CD4-positive, CD25-positive, alpha-beta regulatory T cell (primary cell): ENCODE measurements at regions not wholly inside any gene's neighbourhood (a gene's known extent, or its start where the extent isn't known, plus 50 kb on each side); places are given as distances from the start of the nearest gene placed in this dataset.

Experiments
- ATAC-seq, 2 donors: fragments of 150-1000 bp; cut with Tn5 transposase; one replicate each; pipeline ENCODE4 v1.10.0; 2021; ENCODE audit warnings: low read depth in 2 of 2, moderate number of reproducible peaks in 2 of 2, moderate library complexity in 1 of 2
- DNase-seq, 3 donors: peaks; one replicate each; pipeline versions ENCODE4 v3.0.0 to v3.0.0-alpha.2; 2012 to 2022; ENCODE audit warnings: mixed read lengths in 1 of 3
- H3K27ac ChIP-seq: one replicate; pipeline ENCODE4 v1.7.0; 2013; ENCODE audit warnings: mild to moderate bottlenecking, low read length; ENCODE audit not compliant: insufficient read depth, poor library complexity, severe bottlenecking
- H3K27me3 ChIP-seq: one replicate; pipeline ENCODE4 v1.7.0; 2013; ENCODE audit warnings: low read length; ENCODE audit not compliant: control insufficient read depth, insufficient read depth
- H3K36me3 ChIP-seq: one replicate; pipeline ENCODE4 v1.7.0; 2013; ENCODE audit warnings: mild to moderate bottlenecking, low read length, moderate library complexity; ENCODE audit not compliant: control insufficient read depth, insufficient read depth
- H3K4me1 ChIP-seq: 2 replicates; pipeline ENCODE4 v1.7.0; 2013; ENCODE audit warnings: mild to moderate bottlenecking, low read length; ENCODE audit not compliant: insufficient read depth, control insufficient read depth, poor library complexity, severe bottlenecking
- H3K4me3 ChIP-seq: one replicate; pipeline ENCODE4 v1.7.0; 2013; ENCODE audit warnings: low read depth, mild to moderate bottlenecking, low read length, moderate library complexity
- H3K9me3 ChIP-seq, 2 experiments: 1 replicate in 1 of 2; 2 replicates in 1 of 2; pipeline ENCODE4 v1.7.0; 2013; ENCODE audit warnings: low read length in 2 of 2, mild to moderate bottlenecking in 1 of 2, moderate library complexity in 1 of 2; ENCODE audit not compliant: control insufficient read depth in 2 of 2
- H3K27ac Mint-ChIP-seq, 3 donors: one replicate each; pipeline ENCODE4 v1.8.0; 2020 to 2022; ENCODE audit warnings: mild to moderate bottlenecking in 3 of 3, mixed read lengths in 3 of 3, moderate library complexity in 2 of 3
- H3K27me3 Mint-ChIP-seq: one replicate; pipeline ENCODE4 v1.8.0; 2022; ENCODE audit warnings: mild to moderate bottlenecking, mixed read lengths
- H3K36me3 Mint-ChIP-seq: one replicate; pipeline ENCODE4 v1.8.0; 2020; ENCODE audit warnings: mixed read lengths
- H3K4me1 Mint-ChIP-seq, 4 donors: one replicate each; pipeline ENCODE4 v1.8.0; 2020 to 2022; ENCODE audit warnings: mixed read lengths in 4 of 4, mild to moderate bottlenecking in 1 of 4
- H3K4me3 Mint-ChIP-seq, 4 donors: one replicate each; pipeline ENCODE4 v1.8.0; 2020 to 2022; ENCODE audit warnings: mild to moderate bottlenecking in 4 of 4, mixed read lengths in 4 of 4, moderate library complexity in 3 of 4
- H3K9me3 Mint-ChIP-seq, 7 donors: one replicate each; pipeline ENCODE4 v1.8.0; 2020 to 2022; ENCODE audit warnings: mixed read lengths in 7 of 7, mild to moderate bottlenecking in 3 of 7, moderate library complexity in 2 of 7

DNA sequence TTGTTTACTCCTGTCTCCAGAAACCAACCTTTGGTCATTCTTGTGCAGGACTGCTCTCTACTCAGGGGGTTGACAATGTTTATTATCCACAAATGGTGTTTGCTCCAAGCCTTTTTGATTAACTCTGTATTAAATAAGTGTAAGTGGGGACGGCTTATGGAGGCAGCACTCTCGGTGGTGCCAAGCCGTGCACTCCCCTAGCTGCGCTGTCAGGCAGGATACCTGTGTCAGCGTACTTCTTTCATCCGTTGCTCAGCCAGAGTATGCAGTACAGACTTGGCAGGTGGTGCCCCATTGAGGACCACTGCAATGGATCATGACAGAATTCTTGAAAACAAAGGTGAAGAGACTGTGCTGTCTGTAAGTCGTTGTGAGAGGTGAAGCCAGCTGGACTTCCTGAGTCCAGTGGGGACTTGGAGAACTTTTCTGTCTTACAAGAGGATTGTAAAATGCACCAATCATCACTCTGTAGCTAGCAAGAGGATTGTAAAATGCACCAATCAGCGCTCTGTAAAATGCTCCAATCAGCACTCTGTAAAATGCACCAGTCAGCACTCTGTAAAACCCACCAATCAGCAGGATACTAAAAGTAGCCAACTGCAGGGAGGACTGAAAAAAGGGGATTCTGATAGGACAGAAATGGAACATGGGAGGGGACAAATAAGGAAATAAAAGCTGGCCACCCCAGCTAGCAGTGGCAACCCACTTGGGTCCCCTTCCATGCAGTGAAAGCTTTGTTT, 480.0 kb downstream of the MEI4 start:
- no peaks in the 10 kb centered on the region for H3K4me1 Mint-ChIP-seq
- H3K27ac Mint-ChIP-seq: no peak overlapping the region
- peaks cover 7 to 44% (median 11%) of the 10 kb centered on the region in 7 donors for H3K9me3 Mint-ChIP-seq
- Histone ChIP-seq H3K4me1 (no peaks in the 10 kb centered on the region), H3K4me3 (no peak overlapping the region), H3K27ac (no peak overlapping the region), H3K36me3 (no peaks in the 10 kb centered on the region), H3K9me3 (peaks cover 0 to 5% of the 10 kb centered on the region in 2 experiments), H3K27me3 (no peaks in the 10 kb centered on the region)
- ATAC-seq (no peak), DNase-seq (no peak)
- no peak overlapping the region for H3K4me3 Mint-ChIP-seq
- H3K27me3 Mint-ChIP-seq: no peaks in the 10 kb centered on the region
- H3K36me3 Mint-ChIP-seq: no peaks in the 10 kb centered on the region

DNA sequence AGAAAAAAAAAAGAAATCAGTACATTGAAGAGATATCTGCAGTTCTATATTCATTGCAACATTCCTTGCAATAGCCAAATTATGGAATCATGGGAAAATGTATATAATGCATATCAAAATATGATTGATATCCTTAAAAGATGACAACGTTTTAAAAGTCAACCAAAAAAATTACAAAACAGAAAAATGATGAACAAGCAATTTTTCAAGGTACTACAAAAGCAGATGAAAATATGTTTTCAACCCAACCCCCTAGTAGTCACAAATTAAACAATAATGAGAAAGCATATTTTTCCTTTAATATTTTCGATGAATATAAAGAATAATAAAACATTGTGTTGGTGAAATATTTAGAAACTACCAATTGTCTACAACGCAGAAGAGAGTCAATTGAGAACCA, 497.6 kb downstream of the MEI4 start:
- Histone ChIP-seq H3K4me3 (no peak overlapping the region), H3K27ac (no peak overlapping the region), H3K36me3 (no peaks in the 10 kb centered on the region), H3K4me1 (no peaks in the 10 kb centered on the region), H3K9me3 (no peaks in the 10 kb centered on the region), H3K27me3 (no peaks in the 10 kb centered on the region)
- Mint-ChIP-seq H3K9me3 (peaks cover 0 to 15% (median 6%) of the 10 kb centered on the region in 7 donors), H3K27ac (no peak overlapping the region), H3K27me3 (no peaks in the 10 kb centered on the region), H3K36me3 (no peaks in the 10 kb centered on the region), H3K4me1 (no peaks in the 10 kb centered on the region), H3K4me3 (no peak overlapping the region)
- no peak for ATAC-seq
- DNase-seq: no peak

DNA sequence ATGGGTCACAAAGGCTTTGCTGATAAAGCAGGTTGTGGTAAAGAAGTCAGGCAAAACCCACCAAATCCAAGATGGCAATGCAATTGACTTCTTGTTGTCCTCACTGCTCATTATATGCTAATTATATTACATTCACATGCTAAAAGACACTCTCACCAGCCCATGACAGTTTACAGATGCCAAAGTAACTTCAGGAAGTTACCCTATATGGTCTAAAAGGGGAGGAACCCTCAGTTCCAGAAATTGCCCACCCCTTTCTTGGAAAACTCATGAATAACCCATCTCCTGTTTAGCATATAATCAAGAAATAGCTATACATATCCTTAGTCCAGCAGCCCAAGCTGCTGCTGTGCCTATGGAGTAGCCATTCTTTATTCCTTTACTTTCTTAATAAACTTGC, 501.1 kb downstream of the MEI4 start:
- H3K4me1 ChIP-seq: no peaks in the 10 kb centered on the region
- H3K36me3 ChIP-seq: no peaks in the 10 kb centered on the region
- H3K4me3 ChIP-seq: no peak overlapping the region
- no peaks in the 10 kb centered on the region for H3K4me1 Mint-ChIP-seq
- peaks cover 0 to 29% (median 3%) of the 10 kb centered on the region in 7 donors for H3K9me3 Mint-ChIP-seq
- ATAC-seq (no peak), DNase-seq (no peak)
- H3K9me3 ChIP-seq: no peaks in the 10 kb centered on the region
- no peak overlapping the region for H3K4me3 Mint-ChIP-seq
- H3K27ac ChIP-seq: no peak overlapping the region
- H3K27ac Mint-ChIP-seq: no peak overlapping the region
- no peaks in the 10 kb centered on the region for H3K27me3 Mint-ChIP-seq
- no peaks in the 10 kb centered on the region for H3K36me3 Mint-ChIP-seq
- H3K27me3 ChIP-seq: no peaks in the 10 kb centered on the region

DNA sequence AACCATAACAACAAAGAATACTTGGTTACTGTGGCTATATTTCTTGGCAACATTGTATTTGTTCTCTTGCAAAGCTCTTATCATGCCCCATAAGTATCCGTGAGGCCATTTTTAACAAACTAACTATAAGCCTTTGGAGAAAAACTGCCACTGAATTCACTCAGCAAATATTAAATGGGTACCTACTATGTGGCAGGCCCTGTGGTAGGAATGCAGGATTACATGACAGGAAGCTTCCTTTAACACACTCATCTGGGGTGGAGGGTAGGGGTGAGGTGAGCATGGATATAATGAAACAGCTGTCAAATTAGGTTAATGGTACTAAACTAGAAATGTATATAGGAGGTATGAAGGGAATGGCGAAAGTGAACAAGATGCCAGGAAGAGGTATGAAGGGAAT, 504.8 kb downstream of the MEI4 start:
- Mint-ChIP-seq H3K4me1 (no peaks in the 10 kb centered on the region), H3K9me3 (peaks cover 0 to 28% (median 4%) of the 10 kb centered on the region in 7 donors), H3K36me3 (no peaks in the 10 kb centered on the region), H3K27me3 (no peaks in the 10 kb centered on the region), H3K27ac (no peak overlapping the region), H3K4me3 (no peak overlapping the region)
- Histone ChIP-seq H3K4me1 (no peaks in the 10 kb centered on the region), H3K9me3 (no peaks in the 10 kb centered on the region), H3K36me3 (no peaks in the 10 kb centered on the region), H3K27ac (no peak overlapping the region), H3K4me3 (no peak overlapping the region), H3K27me3 (no peaks in the 10 kb centered on the region)
- DNase-seq: no peak
- no peak for ATAC-seq

DNA sequence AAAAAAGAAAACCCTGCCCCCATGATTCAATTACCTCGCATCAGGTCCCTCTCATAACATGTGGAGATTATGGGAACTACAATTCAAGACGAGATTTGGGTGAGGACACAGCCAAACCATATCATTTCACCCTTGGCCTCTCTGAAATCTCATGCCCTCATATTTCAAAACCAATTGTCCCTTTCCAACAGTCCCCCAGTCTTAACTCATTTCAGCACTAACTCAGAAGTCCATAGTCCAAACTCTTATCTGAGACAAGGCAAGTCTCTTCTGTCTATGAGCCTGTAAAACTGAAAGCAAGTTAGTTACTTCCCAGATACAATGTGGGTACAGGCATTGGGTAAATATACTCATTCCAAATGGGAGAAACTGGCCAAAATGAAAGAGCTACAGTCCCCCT, 536.1 kb downstream of the MEI4 start:
- Mint-ChIP-seq H3K27ac (no peak overlapping the region), H3K27me3 (no peaks in the 10 kb centered on the region), H3K4me3 (no peak overlapping the region), H3K9me3 (peaks cover 6 to 29% (median 9%) of the 10 kb centered on the region in 7 donors), H3K36me3 (no peaks in the 10 kb centered on the region), H3K4me1 (no peaks in the 10 kb centered on the region)
- peaks cover 0 to 4% of the 10 kb centered on the region in 2 experiments for H3K9me3 ChIP-seq
- no peaks in the 10 kb centered on the region for H3K36me3 ChIP-seq
- H3K4me3 ChIP-seq: no peak overlapping the region
- DNase-seq (no peak), ATAC-seq (no peak)
- H3K4me1 ChIP-seq: no peaks in the 10 kb centered on the region
- H3K27ac ChIP-seq: no peak overlapping the region
- H3K27me3 ChIP-seq: no peaks in the 10 kb centered on the region

DNA sequence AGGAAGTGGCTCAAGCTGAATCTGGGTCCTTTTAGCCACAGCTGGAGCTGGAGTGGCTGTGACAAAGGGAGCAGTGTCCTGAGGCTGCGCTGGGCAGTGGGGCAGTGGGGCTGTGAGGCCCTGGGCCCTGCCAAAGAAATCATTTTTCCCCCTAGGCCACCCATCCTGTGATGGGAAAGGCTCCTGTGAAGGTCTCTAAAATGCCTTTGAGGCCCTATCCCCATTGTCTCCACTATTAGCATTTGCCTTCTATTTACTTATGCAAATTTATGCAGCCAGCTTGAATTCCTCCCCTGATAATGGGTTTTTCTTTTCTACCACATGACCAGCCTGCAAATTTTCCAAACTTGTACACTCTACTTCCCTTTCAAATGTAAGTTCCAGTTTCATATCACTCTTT, 539.2 kb downstream of the MEI4 start:
- H3K36me3 Mint-ChIP-seq: no peaks in the 10 kb centered on the region
- no peaks in the 10 kb centered on the region for H3K27me3 Mint-ChIP-seq
- H3K4me3 Mint-ChIP-seq: no peak overlapping the region
- Histone ChIP-seq H3K4me1 (no peaks in the 10 kb centered on the region), H3K27ac (no peak overlapping the region), H3K4me3 (no peak overlapping the region), H3K36me3 (no peaks in the 10 kb centered on the region), H3K9me3 (peaks cover 0 to 4% of the 10 kb centered on the region in 2 experiments), H3K27me3 (no peaks in the 10 kb centered on the region)
- H3K9me3 Mint-ChIP-seq: peaks cover 3 to 28% (median 6%) of the 10 kb centered on the region in 7 donors
- no peak for ATAC-seq
- DNase-seq: no peak
- no peaks in the 10 kb centered on the region for H3K4me1 Mint-ChIP-seq
- no peak overlapping the region for H3K27ac Mint-ChIP-seq

DNA sequence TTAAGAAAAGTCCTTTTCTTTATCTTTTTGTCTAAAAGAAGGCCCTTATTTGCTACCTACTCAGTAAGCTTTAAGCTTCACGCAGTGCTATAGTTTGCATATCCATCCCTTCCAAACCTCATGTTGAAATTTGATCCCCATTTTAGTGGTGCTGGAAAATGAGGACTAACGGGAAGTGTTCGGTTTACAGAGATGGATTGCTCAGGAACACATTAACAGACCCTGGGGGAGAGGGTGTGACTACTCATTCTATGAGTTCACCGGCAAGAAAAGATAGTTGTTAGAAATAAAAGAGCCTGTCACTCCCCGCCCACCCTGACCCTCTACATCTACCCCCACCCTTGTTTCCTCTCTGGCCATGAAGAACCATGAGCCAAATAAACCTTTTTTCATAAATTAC, 546.2 kb downstream of the MEI4 start:
- Mint-ChIP-seq H3K27ac (no peak overlapping the region), H3K27me3 (no peaks in the 10 kb centered on the region), H3K4me3 (no peak overlapping the region), H3K4me1 (no peaks in the 10 kb centered on the region), H3K36me3 (no peaks in the 10 kb centered on the region), H3K9me3 (peaks cover 0 to 4% (median 2%) of the 10 kb centered on the region in 7 donors)
- Histone ChIP-seq H3K4me3 (no peak overlapping the region), H3K27me3 (no peaks in the 10 kb centered on the region), H3K27ac (no peak overlapping the region), H3K4me1 (no peaks in the 10 kb centered on the region), H3K9me3 (no peaks in the 10 kb centered on the region), H3K36me3 (no peaks in the 10 kb centered on the region)
- ATAC-seq: no peak
- DNase-seq: no peak

DNA sequence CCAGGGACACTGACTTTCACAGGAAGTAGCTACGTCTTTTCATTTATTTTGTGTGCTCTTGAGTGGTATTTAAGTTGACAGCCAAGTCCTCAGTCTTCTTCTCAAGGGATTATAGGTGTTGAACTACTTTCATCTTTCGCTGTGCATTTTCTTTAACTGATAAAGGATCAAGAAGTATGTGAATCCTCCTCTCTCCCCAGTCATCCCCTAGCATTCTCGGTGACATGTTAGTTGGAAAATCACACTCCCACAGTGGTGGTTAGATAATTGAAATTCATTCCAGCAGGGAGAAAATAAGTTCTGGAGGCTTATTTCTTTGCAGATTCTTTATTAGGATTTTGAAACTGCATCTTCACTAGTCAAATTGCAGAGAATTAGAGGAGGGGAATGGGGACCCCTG, 569.4 kb downstream of the MEI4 start:
- Mint-ChIP-seq H3K36me3 (no peaks in the 10 kb centered on the region), H3K27ac (no peak overlapping the region), H3K9me3 (peaks cover 0 to 11% (median 2%) of the 10 kb centered on the region in 7 donors), H3K4me3 (no peak overlapping the region), H3K4me1 (no peaks in the 10 kb centered on the region), H3K27me3 (no peaks in the 10 kb centered on the region)
- ATAC-seq (no peak), DNase-seq (no peak)
- H3K9me3 ChIP-seq: no peaks in the 10 kb centered on the region
- H3K27me3 ChIP-seq: no peaks in the 10 kb centered on the region
- no peak overlapping the region for H3K4me3 ChIP-seq
- H3K36me3 ChIP-seq: no peaks in the 10 kb centered on the region
- no peaks in the 10 kb centered on the region for H3K4me1 ChIP-seq
- no peak overlapping the region for H3K27ac ChIP-seq
